BJ (cell line): ENCODE measurements at regions not wholly inside any gene's neighbourhood (a gene's known extent, or its start where the extent isn't known, plus 50 kb on each side); places are given as distances from the start of the nearest gene placed in this dataset.
"Not testable (repeated sequence)": the region's sequence is repeated elsewhere in the genome, so short reads cannot be mapped to it uniquely, and the experiment has no call there.

Experiments used
- CTCF ChIA-PET: fragments of 350-600 bp; formaldehyde crosslinking; extraction: SDS; loops from one replicate; lab custom pipeline; 2021; ENCODE audit warnings: antibody characterized with exemption, inconsistent platforms; lab: Yijun Ruan, JAX
- POLR2A ChIA-PET: fragments of 300-600 bp; sonication (Branson Sonifier 250); formaldehyde crosslinking; extraction: SDS; loops from one replicate; lab custom pipeline; 2021; ENCODE audit warnings: antibody characterized with exemption; lab: Charles Lee
- DNase-seq: peaks from one replicate; pipeline ENCODE4 v3.0.0-alpha.2; 2011; ENCODE audit warnings: low read depth
- H3K27me3 ChIP-seq: 2 replicates; pipeline ENCODE4 v1.6.0; 2011; ENCODE audit warnings: low read length; ENCODE audit not compliant: control insufficient read depth, insufficient read depth
- H3K36me3 ChIP-seq: 2 replicates; pipeline ENCODE4 v1.5.1; 2011; ENCODE audit warnings: low read length; ENCODE audit not compliant: control insufficient read depth, insufficient read depth
- H3K4me3 ChIP-seq: 2 replicates; pipeline ENCODE4 v1.5.1; 2011; ENCODE audit warnings: low read depth, mild to moderate bottlenecking, control low read depth, low read length
- TF ChIP-seq, protein P1 (sequence below): IDR thresholded peaks from 2 replicates; pipeline ENCODE4 v1.5.1; 2011; ENCODE audit warnings: low read depth, mild to moderate bottlenecking, control low read depth, inconsistent platforms, low read length, moderate library complexity; ENCODE audit not compliant: insufficient read depth

DNA sequence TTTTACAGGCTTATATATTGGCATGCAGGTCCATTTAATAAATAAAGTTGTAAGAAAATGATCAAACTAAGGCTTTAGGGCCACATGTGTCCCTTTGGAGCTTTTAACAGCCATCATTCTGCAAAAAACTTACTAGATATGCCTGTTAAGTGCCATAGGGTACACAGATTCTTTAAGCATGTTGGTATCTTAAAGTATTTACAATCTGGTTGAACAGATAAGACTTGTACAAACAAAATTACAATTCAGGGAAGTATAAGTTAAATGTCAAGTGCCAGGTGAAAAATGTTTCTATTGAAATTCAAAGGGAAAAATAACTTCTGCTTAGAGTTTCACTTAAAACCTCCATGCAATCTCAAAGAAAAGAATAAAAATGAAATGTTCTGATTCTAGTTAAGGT is 558.4 kb upstream of the ST8SIA4 start:
- TF ChIP-seq, protein P1, sequence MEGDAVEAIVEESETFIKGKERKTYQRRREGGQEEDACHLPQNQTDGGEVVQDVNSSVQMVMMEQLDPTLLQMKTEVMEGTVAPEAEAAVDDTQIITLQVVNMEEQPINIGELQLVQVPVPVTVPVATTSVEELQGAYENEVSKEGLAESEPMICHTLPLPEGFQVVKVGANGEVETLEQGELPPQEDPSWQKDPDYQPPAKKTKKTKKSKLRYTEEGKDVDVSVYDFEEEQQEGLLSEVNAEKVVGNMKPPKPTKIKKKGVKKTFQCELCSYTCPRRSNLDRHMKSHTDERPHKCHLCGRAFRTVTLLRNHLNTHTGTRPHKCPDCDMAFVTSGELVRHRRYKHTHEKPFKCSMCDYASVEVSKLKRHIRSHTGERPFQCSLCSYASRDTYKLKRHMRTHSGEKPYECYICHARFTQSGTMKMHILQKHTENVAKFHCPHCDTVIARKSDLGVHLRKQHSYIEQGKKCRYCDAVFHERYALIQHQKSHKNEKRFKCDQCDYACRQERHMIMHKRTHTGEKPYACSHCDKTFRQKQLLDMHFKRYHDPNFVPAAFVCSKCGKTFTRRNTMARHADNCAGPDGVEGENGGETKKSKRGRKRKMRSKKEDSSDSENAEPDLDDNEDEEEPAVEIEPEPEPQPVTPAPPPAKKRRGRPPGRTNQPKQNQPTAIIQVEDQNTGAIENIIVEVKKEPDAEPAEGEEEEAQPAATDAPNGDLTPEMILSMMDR, result no peak
- CTCF ChIA-PET, result no interaction called here
- POLR2A ChIA-PET, result no interaction called here

DNA sequence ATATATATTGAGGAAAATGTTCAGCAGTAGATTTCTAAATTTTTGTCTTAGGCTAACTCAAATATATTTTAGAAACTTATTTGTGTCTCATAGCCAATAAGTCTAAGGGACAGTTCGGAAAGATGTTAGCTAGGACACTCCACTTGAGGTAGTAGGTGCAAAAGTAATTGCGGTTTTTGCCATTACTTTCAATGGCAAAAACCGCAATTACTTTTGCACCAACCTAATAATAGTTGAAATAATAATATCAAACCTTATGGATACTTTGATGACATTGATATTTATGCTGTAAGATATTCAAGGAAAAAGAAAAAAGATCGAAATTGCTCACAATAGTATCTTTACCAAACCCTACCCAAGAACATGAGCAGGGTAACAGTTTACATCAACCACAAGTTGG is 555.5 kb upstream of the ST8SIA4 start:
- Histone ChIP-seq H3K27me3 (no peaks in the 10 kb centered on the region), H3K4me3 (no peak overlapping the region), H3K36me3 (no peaks in the 10 kb centered on the region)
- DNase-seq, result no peak
- POLR2A ChIA-PET, result no interaction called here
- CTCF ChIA-PET, result no interaction called here
- TF ChIP-seq, protein P1, result no peak

More for the DNA sequence above, 558.4 kb upstream of the ST8SIA4 start:
- Histone ChIP-seq H3K27me3 (no peaks in the 10 kb centered on the region), H3K36me3 (no peaks in the 10 kb centered on the region), H3K4me3 (no peak overlapping the region)
- DNase-seq, result no peak

DNA sequence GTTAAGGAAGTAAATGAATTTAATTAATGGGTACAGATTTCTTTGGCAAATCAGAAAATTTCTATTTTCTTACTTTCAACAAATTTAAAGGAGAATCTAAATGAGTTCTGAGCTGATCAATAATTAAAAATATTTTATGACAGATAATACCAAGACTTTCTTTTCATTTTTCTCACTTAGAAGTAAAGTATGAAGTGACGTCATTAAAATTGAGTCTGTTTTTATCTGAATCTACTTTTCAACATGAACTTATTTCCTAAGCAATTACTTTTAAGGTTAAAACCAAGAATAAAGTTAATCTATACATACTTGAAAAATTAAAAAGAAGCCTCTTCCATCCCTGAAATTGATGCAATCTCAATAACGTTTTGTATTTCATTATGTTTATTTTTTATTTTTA is 552.8 kb upstream of the ST8SIA4 start:
- H3K36me3 ChIP-seq, result no peaks in the 10 kb centered on the region
- ChIA-PET POLR2A (no interaction called here), CTCF (no interaction called here)
- TF ChIP-seq, protein P1, result no peak
- H3K27me3 ChIP-seq, result no peaks in the 10 kb centered on the region
- H3K4me3 ChIP-seq, result no peak overlapping the region
- no peak for DNase-seq

DNA sequence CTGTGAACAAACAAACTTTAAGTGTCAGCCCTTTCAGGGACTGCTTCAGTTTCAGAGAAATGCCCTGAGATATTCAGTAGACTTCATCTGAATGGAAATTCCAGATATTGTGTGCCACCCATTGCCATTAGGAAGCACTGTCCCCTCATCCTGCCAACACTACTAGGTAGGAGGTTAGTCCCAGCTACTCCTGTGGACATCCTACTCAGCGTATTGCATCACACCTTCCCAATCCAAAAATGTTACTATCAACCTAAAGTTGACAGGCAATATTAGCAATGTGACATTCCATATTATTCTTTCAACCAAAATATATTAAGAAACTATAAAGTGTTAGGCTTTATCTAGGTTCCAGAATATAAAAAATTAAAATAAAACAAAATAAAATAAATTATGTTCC is 552.0 kb upstream of the ST8SIA4 start:
- Histone ChIP-seq H3K27me3 (no peaks in the 10 kb centered on the region), H3K4me3 (no peak overlapping the region), H3K36me3 (no peaks in the 10 kb centered on the region)
- ChIA-PET CTCF (interaction anchor here (0.5 kb wide), 1 partner anchor 108 kb away, joined by 3 read pairs; no protein-coding TSS in a partner anchor), POLR2A (no interaction called here)
- TF ChIP-seq, protein P1, result no peak
- no peak for DNase-seq

DNA sequence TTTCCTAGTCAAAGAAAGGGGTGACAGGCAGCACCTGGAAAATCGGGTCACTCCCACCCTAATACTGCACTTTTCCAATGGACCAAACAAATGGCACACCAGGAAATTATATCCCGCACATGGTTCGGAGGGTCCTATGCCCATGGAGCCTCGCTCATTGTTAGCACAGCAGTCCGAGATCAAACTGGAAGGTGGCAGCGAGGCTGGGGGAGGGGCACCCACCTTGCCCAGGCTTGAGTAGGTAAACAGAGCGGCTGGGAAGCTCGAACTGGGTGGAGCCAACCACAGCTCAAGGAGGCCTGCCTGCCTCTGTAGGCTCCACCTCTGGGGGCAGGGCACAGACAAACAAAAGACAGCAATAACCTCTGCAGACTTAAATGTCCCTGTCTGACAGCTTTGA is 539.2 kb upstream of the ST8SIA4 start:
- H3K4me3 ChIP-seq, POLR2A ChIA-PET, CTCF ChIA-PET, DNase-seq, H3K27me3 ChIP-seq, H3K36me3 ChIP-seq: not testable (repeated sequence)

DNA sequence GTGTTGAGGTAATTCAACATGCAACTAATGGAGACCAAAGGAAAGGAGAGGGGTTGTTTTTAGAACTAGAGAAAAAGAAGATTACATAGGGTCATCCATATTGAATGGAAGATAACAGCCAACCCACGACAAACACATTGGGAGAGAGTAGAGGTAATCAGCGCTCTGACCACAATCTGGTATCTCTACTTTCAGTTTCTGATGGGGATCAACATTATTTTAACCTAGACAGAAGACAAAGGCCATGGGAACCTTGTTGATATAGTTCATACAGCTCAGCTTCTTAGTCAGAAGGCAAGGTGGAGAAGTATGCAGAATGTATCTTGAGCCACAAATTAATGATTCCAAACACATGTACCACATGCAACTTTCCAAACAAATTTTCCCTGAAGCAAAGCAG is 537.1 kb upstream of the ST8SIA4 start:
- no peak for DNase-seq
- H3K27me3 ChIP-seq, result no peaks in the 10 kb centered on the region
- TF ChIP-seq, protein P1, result no peak
- POLR2A ChIA-PET, result no interaction called here
- no peak overlapping the region for H3K4me3 ChIP-seq
- H3K36me3 ChIP-seq, result no peaks in the 10 kb centered on the region
- CTCF ChIA-PET, result no interaction called here
